ENCODE measurements at regions not wholly inside any gene's neighbourhood (a gene's known extent, or its start where the extent isn't known, plus 50 kb on each side); places are given as distances from the start of the nearest gene placed in this dataset.

GRCh38 chrX:152537373-152537772 lies 86.3 kb upstream of the GABRA3 start:
- TF ChIP-seq CTCF (conservative IDR thresholded peaks at IDR 0.05 in 1 of 2, IDR thresholded peaks at IDR 0.05 in 1 of 2; ENCODE audit: extremely low read depth in 1 of 2, insufficient read depth in 1 of 2, low read depth in 1 of 2, low read length in 2 of 2) (no peak), EZH2 (IDR thresholded peaks at IDR 0.05; ENCODE audit: borderline replicate concordance, low read length) (no peak)
